ENCODE measurements at regions not wholly inside any gene's neighbourhood (a gene's known extent, or its start where the extent isn't known, plus 50 kb on each side); places are given as distances from the start of the nearest gene placed in this dataset.

DNA sequence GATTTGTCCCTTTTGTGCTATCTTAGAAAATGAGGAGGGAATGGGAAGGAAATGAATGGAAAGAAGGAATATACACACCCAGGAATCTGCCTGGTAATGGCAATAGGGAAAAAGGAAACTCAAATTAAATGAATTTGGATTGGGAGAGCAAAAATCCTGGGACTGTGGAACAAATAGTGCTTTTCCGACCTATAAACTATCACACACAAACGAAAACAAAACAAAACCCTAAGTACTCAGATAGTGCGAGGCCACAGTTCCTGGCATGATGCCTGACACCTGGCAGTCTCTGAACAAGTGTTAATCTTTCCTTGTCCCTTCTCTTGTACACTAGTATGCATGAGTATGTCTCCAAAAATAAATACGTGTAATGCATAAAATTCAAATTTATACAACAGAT is 319.8 kb upstream of the SPAG17 start:
- no peak for TF ChIP-seq EZH2 (IDR thresholded peaks at IDR 0.05; ENCODE audit: insufficient read depth, poor library complexity, severe bottlenecking)
- TF ChIP-seq EZH2phosphoT487 (IDR thresholded peaks at IDR 0.05; ENCODE audit: insufficient read depth, low read depth), result no peak

All from GM23248 (cell line).